Fibroblast of skin of right quadriceps (primary cell): ENCODE measurements at regions not wholly inside any gene's neighbourhood (a gene's known extent, or its start where the extent isn't known, plus 50 kb on each side); places are given as distances from the start of the nearest gene placed in this dataset.

Source experiments
- DNase-seq: peaks from one replicate; pipeline ENCODE4 v3.0.0-alpha.2; 2013

- DNase-seq: no peak
Observed at GRCh38 chr7:49396229-49396628, 377.2 kb upstream of the VWC2 start.

GRCh38 chr7:49397750-49398149 lies 375.7 kb upstream of the VWC2 start:
- no peak for DNase-seq

GRCh38 chr7:49398236-49398635 lies 375.2 kb upstream of the VWC2 start:
- no peak for DNase-seq

GRCh38 chr7:49398746-49399145 lies 374.7 kb upstream of the VWC2 start:
- peak; percentile 29 for DNase-seq

- DNase-seq: no peak
Observed at GRCh38 chr7:49400891-49401550, 372.4 kb upstream of the VWC2 start.

- DNase-seq: no peak
Observed at GRCh38 chr7:49403844-49404243, 369.6 kb upstream of the VWC2 start.

- DNase-seq: no peak
Observed at GRCh38 chr7:49407205-49407604, 366.2 kb upstream of the VWC2 start.

- DNase-seq: no peak
Observed at GRCh38 chr7:49417034-49417433, 356.4 kb upstream of the VWC2 start.

- no peak for DNase-seq
Observed at GRCh38 chr7:49418963-49419362, 354.5 kb upstream of the VWC2 start.

- no peak for DNase-seq
Observed at GRCh38 chr7:49422564-49422963, 350.9 kb upstream of the VWC2 start.

GRCh38 chr7:49424109-49424508 lies 349.3 kb upstream of the VWC2 start:
- DNase-seq: no peak

- DNase-seq: no peak
Observed at GRCh38 chr7:49425277-49425818, 348.1 kb upstream of the VWC2 start.

- DNase-seq: no peak
Observed at GRCh38 chr7:49432254-49432653, 341.2 kb upstream of the VWC2 start.

GRCh38 chr7:49433794-49434193 lies 339.6 kb upstream of the VWC2 start:
- no peak for DNase-seq

- DNase-seq: no peak
Observed at GRCh38 chr7:49434846-49435245, 338.6 kb upstream of the VWC2 start.

- DNase-seq: no peak
Observed at GRCh38 chr7:49438281-49438680, 335.2 kb upstream of the VWC2 start.

- no peak for DNase-seq
Observed at GRCh38 chr7:49443515-49443914, 329.9 kb upstream of the VWC2 start.

GRCh38 chr7:49453486-49453885 lies 320.0 kb upstream of the VWC2 start:
- DNase-seq: no peak

- DNase-seq: no peak
Observed at GRCh38 chr7:49479441-49479840, 294.0 kb upstream of the VWC2 start.

GRCh38 chr7:49479936-49480544 lies 293.4 kb upstream of the VWC2 start:
- DNase-seq: no peak

- no peak for DNase-seq
Observed at GRCh38 chr7:49481075-49481474, 292.4 kb upstream of the VWC2 start.

- no peak for DNase-seq
Observed at GRCh38 chr7:49483142-49483541, 290.3 kb upstream of the VWC2 start.

GRCh38 chr7:49486974-49487829 lies 286.2 kb upstream of the VWC2 start:
- DNase-seq: no peak

- no peak for DNase-seq
Observed at GRCh38 chr7:49487830-49488140, 285.7 kb upstream of the VWC2 start.
